ENCODE measurements at regions not wholly inside any gene's neighbourhood (a gene's known extent, or its start where the extent isn't known, plus 50 kb on each side); places are given as distances from the start of the nearest gene placed in this dataset.

DNA sequence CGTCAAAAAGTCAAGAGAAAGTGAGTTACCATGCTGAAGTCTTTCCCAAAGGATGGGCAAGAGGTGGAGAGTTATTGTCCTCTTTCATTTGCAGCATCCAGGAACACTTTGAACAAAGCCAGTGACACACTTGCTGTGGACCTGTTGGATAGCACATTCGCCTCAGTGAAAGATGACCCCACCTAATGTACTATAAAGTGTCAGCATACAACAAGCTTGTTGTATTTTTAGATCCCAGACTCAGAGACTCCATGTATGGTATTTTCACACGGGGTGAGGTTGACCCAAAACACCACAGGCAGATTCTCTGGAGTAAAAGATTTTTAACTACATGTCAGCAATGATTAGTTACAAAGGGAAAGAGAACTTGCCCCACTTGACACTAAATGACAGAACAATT lies 273.8 kb downstream of the PTBP2 start:
- TF ChIP-seq POLR2A (IDR thresholded peaks at IDR 0.05; ENCODE audit: extremely low read depth, insufficient read length), result no peak
- TF ChIP-seq, protein P1, sequence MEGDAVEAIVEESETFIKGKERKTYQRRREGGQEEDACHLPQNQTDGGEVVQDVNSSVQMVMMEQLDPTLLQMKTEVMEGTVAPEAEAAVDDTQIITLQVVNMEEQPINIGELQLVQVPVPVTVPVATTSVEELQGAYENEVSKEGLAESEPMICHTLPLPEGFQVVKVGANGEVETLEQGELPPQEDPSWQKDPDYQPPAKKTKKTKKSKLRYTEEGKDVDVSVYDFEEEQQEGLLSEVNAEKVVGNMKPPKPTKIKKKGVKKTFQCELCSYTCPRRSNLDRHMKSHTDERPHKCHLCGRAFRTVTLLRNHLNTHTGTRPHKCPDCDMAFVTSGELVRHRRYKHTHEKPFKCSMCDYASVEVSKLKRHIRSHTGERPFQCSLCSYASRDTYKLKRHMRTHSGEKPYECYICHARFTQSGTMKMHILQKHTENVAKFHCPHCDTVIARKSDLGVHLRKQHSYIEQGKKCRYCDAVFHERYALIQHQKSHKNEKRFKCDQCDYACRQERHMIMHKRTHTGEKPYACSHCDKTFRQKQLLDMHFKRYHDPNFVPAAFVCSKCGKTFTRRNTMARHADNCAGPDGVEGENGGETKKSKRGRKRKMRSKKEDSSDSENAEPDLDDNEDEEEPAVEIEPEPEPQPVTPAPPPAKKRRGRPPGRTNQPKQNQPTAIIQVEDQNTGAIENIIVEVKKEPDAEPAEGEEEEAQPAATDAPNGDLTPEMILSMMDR (IDR thresholded peaks at IDR 0.05; ENCODE audit: low read depth, low read length), result no peak
